GM21390 (cell line): ENCODE measurements at regions not wholly inside any gene's neighbourhood (a gene's known extent, or its start where the extent isn't known, plus 50 kb on each side); places are given as distances from the start of the nearest gene placed in this dataset.

ENCODE experiments used
- ATAC-seq: cut with Tn5 transposase; IDR thresholded peaks from one replicate; pipeline ENCODE4 v1.9.1; 2021; ENCODE audit not compliant: unreplicated experiment

- ATAC-seq: no peak
Observed at GRCh38 chr9:1729631-1730030, 285.5 kb upstream of the SMARCA2 start.

- ATAC-seq: no peak
Observed at GRCh38 chr9:1732670-1733069, 282.5 kb upstream of the SMARCA2 start.

- no peak for ATAC-seq
Observed at GRCh38 chr9:1738511-1739100, 276.5 kb upstream of the SMARCA2 start.

GRCh38 chr9:1743121-1743960, 271.8 kb upstream of the SMARCA2 start:
- ATAC-seq: no peak

GRCh38 chr9:1745980-1746379, 269.2 kb upstream of the SMARCA2 start:
- no peak for ATAC-seq

- ATAC-seq: peak; percentile 66
Observed at GRCh38 chr9:1747417-1747967, 267.7 kb upstream of the SMARCA2 start.

- ATAC-seq: no peak
Observed at GRCh38 chr9:1748407-1748806, 266.7 kb upstream of the SMARCA2 start.

- ATAC-seq: no peak
Observed at GRCh38 chr9:1757186-1757585, 258.0 kb upstream of the SMARCA2 start.

GRCh38 chr9:1759009-1759408, 256.1 kb upstream of the SMARCA2 start:
- peak; percentile 91 for ATAC-seq

- no peak for ATAC-seq
Observed at GRCh38 chr9:1759771-1760300, 255.3 kb upstream of the SMARCA2 start.

- no peak for ATAC-seq
Observed at GRCh38 chr9:1761807-1762206, 253.3 kb upstream of the SMARCA2 start.

GRCh38 chr9:1766042-1766441, 249.1 kb upstream of the SMARCA2 start:
- ATAC-seq: no peak

- ATAC-seq: no peak
Observed at GRCh38 chr9:1768561-1768960, 246.6 kb upstream of the SMARCA2 start.

GRCh38 chr9:1771094-1771789, 243.9 kb upstream of the SMARCA2 start:
- no peak for ATAC-seq

- ATAC-seq: no peak
Observed at GRCh38 chr9:1775230-1775629, 239.9 kb upstream of the SMARCA2 start.

GRCh38 chr9:1776668-1777067, 238.5 kb upstream of the SMARCA2 start:
- ATAC-seq: no peak

- no peak for ATAC-seq
Observed at GRCh38 chr9:1791191-1791590, 224.0 kb upstream of the SMARCA2 start.

GRCh38 chr9:1794547-1795270, 220.4 kb upstream of the SMARCA2 start:
- no peak for ATAC-seq

- ATAC-seq: no peak
Observed at GRCh38 chr9:1804128-1804865, 210.8 kb upstream of the SMARCA2 start.

GRCh38 chr9:1829719-1830118, 185.4 kb upstream of the SMARCA2 start:
- no peak for ATAC-seq
